GM12874 (cell line): ENCODE measurements at regions not wholly inside any gene's neighbourhood (a gene's known extent, or its start where the extent isn't known, plus 50 kb on each side); places are given as distances from the start of the nearest gene placed in this dataset.

Source experiments
- TF ChIP-seq, protein P1 (sequence below): IDR thresholded peaks from 2 replicates; pipeline ENCODE4 v1.5.1; 2011; ENCODE audit warnings: low read depth, mild to moderate bottlenecking, control low read depth, low read length, moderate library complexity; ENCODE audit not compliant: insufficient read depth

DNA sequence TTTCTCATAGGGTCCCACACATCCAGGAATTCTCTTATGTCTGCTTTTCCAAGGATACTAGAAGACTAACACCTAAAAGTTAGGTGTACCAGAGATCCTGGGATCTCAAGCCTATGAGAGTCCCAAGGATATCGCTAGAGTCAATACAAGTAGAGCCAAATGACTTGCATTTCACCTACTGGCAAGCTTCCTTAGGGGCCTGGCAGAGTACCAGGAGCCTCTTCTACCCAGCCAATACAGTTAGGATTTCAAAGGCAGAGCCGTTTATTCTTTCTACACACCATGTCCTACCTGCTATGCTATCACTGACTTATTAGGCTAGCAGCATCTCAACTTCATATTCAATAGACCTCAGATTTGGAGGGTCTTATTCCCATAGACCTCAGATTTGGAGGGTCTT, 53.5 kb upstream of the UNC5B start:
- TF ChIP-seq, protein P1, sequence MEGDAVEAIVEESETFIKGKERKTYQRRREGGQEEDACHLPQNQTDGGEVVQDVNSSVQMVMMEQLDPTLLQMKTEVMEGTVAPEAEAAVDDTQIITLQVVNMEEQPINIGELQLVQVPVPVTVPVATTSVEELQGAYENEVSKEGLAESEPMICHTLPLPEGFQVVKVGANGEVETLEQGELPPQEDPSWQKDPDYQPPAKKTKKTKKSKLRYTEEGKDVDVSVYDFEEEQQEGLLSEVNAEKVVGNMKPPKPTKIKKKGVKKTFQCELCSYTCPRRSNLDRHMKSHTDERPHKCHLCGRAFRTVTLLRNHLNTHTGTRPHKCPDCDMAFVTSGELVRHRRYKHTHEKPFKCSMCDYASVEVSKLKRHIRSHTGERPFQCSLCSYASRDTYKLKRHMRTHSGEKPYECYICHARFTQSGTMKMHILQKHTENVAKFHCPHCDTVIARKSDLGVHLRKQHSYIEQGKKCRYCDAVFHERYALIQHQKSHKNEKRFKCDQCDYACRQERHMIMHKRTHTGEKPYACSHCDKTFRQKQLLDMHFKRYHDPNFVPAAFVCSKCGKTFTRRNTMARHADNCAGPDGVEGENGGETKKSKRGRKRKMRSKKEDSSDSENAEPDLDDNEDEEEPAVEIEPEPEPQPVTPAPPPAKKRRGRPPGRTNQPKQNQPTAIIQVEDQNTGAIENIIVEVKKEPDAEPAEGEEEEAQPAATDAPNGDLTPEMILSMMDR, result no peak

DNA sequence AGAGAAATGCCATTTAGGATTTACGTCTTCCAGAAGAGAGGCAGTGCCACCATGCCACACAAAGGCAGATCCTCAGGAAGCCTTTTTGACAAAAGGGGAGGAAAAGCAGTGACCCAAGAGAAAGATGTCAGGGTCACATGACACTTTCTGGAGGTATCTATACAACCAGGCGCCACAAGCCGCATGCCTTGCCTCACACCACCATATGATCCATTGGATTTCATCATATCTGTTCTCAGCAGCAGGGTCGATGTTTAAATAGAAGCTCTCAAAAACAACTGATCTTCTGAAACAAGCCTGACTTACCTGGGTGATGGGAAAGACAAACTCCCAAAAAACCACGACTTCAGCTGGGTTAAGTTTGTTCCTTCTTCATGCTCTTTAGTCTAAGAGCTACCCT, 52.5 kb upstream of the UNC5B start:
- TF ChIP-seq, protein P1, result no peak

- TF ChIP-seq, protein P1, result no peak
Observed at GRCh38 chr10:71161425-71161824, 50.9 kb upstream of the UNC5B start.
